H9 (cell line): ENCODE measurements at regions not wholly inside any gene's neighbourhood (a gene's known extent, or its start where the extent isn't known, plus 50 kb on each side); places are given as distances from the start of the nearest gene placed in this dataset.

Experiments used
- DNase-seq: peaks from one replicate; pipeline ENCODE4 v3.0.0-alpha.2; 2017
- H2AFZ ChIP-seq: one replicate; pipeline ENCODE4 v1.6.1; 2013; ENCODE audit warnings: mild to moderate bottlenecking, low read length, control low read depth, moderate library complexity
- H2AK5ac ChIP-seq: 2 replicates; pipeline ENCODE4 v1.6.1; 2013; ENCODE audit warnings: low read length, control low read depth, mixed read lengths; ENCODE audit not compliant: insufficient read length
- H2BK120ac ChIP-seq: one replicate; pipeline ENCODE4 v1.6.1; 2013; ENCODE audit warnings: low read depth, mild to moderate bottlenecking, low read length, control low read depth, inconsistent platforms; ENCODE audit not compliant: poor library complexity, severe bottlenecking
- H2BK12ac ChIP-seq: 2 replicates; pipeline ENCODE4 v1.6.1; 2013; ENCODE audit warnings: low read length, control low read depth, mixed read lengths, low read depth; ENCODE audit not compliant: insufficient read length
- H2BK15ac ChIP-seq: 2 replicates; pipeline ENCODE4 v1.6.1; 2013; ENCODE audit warnings: low read depth, low read length, control low read depth
- H2BK20ac ChIP-seq: one replicate; pipeline ENCODE4 v1.6.1; 2013; ENCODE audit warnings: low read depth, mild to moderate bottlenecking, low read length, control low read depth, inconsistent platforms; ENCODE audit not compliant: poor library complexity, severe bottlenecking
- H2BK5ac ChIP-seq: 2 replicates; pipeline ENCODE4 v1.6.1; 2013; ENCODE audit warnings: low read length, control low read depth, mixed read lengths; ENCODE audit not compliant: insufficient read length
- H3K14ac ChIP-seq: 2 replicates; pipeline ENCODE4 v1.6.1; 2013; ENCODE audit warnings: low read length, control low read depth; ENCODE audit not compliant: insufficient read depth
- H3K18ac ChIP-seq: 2 replicates; pipeline ENCODE4 v1.6.1; 2013; ENCODE audit warnings: low read depth, mild to moderate bottlenecking, mixed read lengths, low read length, control low read depth; ENCODE audit not compliant: insufficient read length
- H3K23ac ChIP-seq: 2 replicates; pipeline ENCODE4 v1.6.1; 2013; ENCODE audit warnings: low read length, control low read depth, mixed read lengths, low read depth; ENCODE audit not compliant: insufficient read length
- H3K23me2 ChIP-seq: 2 replicates; pipeline ENCODE4 v1.6.1; 2013; ENCODE audit warnings: low read depth, mild to moderate bottlenecking, mixed read lengths, low read length, control low read depth; ENCODE audit not compliant: insufficient read length, poor library complexity, severe bottlenecking
- H3K27ac ChIP-seq: 2 replicates; pipeline ENCODE4 v1.5.1; 2013; ENCODE audit warnings: low read length, control low read depth, mixed read lengths, low read depth; ENCODE audit not compliant: insufficient read length
- H3K27me3 ChIP-seq: 2 replicates; pipeline ENCODE4 v1.6.1; 2013; ENCODE audit warnings: low read length, control low read depth, inconsistent platforms; ENCODE audit not compliant: insufficient read depth
- H3K4ac ChIP-seq: 2 replicates; pipeline ENCODE4 v1.6.1; 2013; ENCODE audit warnings: low read depth, mild to moderate bottlenecking, control low read depth, inconsistent platforms, low read length, moderate library complexity
- H3K4me1 ChIP-seq: 2 replicates; pipeline ENCODE4 v1.6.1; 2013; ENCODE audit warnings: low read length, control low read depth, inconsistent platforms; ENCODE audit not compliant: insufficient read depth
- H3K4me2 ChIP-seq: 2 replicates; pipeline ENCODE4 v1.6.1; 2013; ENCODE audit warnings: low read length, control low read depth, mixed read lengths; ENCODE audit not compliant: insufficient read length, insufficient read depth
- H3K56ac ChIP-seq: 2 replicates; pipeline ENCODE4 v1.6.1; 2013; ENCODE audit warnings: low read depth, mild to moderate bottlenecking, mixed read lengths, low read length, control low read depth; ENCODE audit not compliant: insufficient read length
- H3K79me1 ChIP-seq: 2 replicates; pipeline ENCODE4 v1.6.1; 2013; ENCODE audit warnings: low read depth, mild to moderate bottlenecking, moderate library complexity, low read length, control low read depth, inconsistent platforms; ENCODE audit not compliant: insufficient read depth, poor library complexity, severe bottlenecking
- H3K79me2 ChIP-seq: 2 replicates; pipeline ENCODE4 v1.6.1; 2013; ENCODE audit warnings: low read length, control low read depth, inconsistent platforms; ENCODE audit not compliant: insufficient read depth
- H3K9ac ChIP-seq: 2 replicates; pipeline ENCODE4 v1.6.1; 2013; ENCODE audit warnings: low read length, control low read depth, mixed read lengths; ENCODE audit not compliant: insufficient read length; ENCODE audit errors: extremely low read depth
- H3K9me3 ChIP-seq: one replicate; pipeline ENCODE4 v1.6.1; 2013; ENCODE audit warnings: low read depth, low read length, inconsistent platforms; ENCODE audit not compliant: control insufficient read depth
- H3T11ph ChIP-seq: one replicate; pipeline ENCODE4 v1.6.1; 2013; ENCODE audit warnings: mild to moderate bottlenecking, low read length, control low read depth, inconsistent platforms
- H4K20me1 ChIP-seq: one replicate; pipeline ENCODE4 v1.6.1; 2013; ENCODE audit not compliant: control insufficient read depth, insufficient read length, insufficient read depth
- H4K5ac ChIP-seq: 2 replicates; pipeline ENCODE4 v1.6.1; 2013; ENCODE audit warnings: low read depth, mild to moderate bottlenecking, mixed read lengths, low read length, control low read depth; ENCODE audit not compliant: insufficient read length
- H4K8ac ChIP-seq: replicated peaks from 2 replicates; pipeline ENCODE4 v1.6.1; 2013; ENCODE audit warnings: low read length, control low read depth, mixed read lengths, low read depth; ENCODE audit not compliant: insufficient read length
- H4K91ac ChIP-seq: 2 replicates; pipeline ENCODE4 v1.6.1; 2013; ENCODE audit warnings: low read depth, mild to moderate bottlenecking, moderate library complexity, mixed read lengths, low read length, control low read depth; ENCODE audit not compliant: insufficient read length
- H3K27ac Mint-ChIP-seq, 3 experiments: 2 replicates in 2 of 3; 3 replicates in 1 of 3; pipeline ENCODE4 v1.8.0; 2020 to 2021; ENCODE audit warnings: mixed read lengths in 3 of 3, mild to moderate bottlenecking in 1 of 3, moderate library complexity in 1 of 3
- H3K27me3 Mint-ChIP-seq: 2 replicates; pipeline ENCODE4 v1.8.0; 2021; ENCODE audit warnings: low read depth, mild to moderate bottlenecking, moderate library complexity, mixed read lengths
- H3K36me3 Mint-ChIP-seq, 3 experiments: 2 replicates in 2 of 3; 3 replicates in 1 of 3; pipeline ENCODE4 v1.8.0; 2020 to 2021; ENCODE audit warnings: low read depth in 3 of 3, mixed read lengths in 3 of 3; ENCODE audit not compliant: insufficient read depth in 1 of 3
- H3K4me1 Mint-ChIP-seq, 2 experiments: 2 replicates each; pipeline ENCODE4 v1.8.0; 2020; ENCODE audit warnings: mixed read lengths in 2 of 2
- H3K4me3 Mint-ChIP-seq, 2 experiments: 2 replicates in 1 of 2; 3 replicates in 1 of 2; pipeline ENCODE4 v1.8.0; 2020 to 2021; ENCODE audit warnings: mild to moderate bottlenecking in 2 of 2, mixed read lengths in 2 of 2, moderate library complexity in 1 of 2
- H3K9me3 Mint-ChIP-seq, 2 experiments: 2 replicates in 1 of 2; 3 replicates in 1 of 2; pipeline ENCODE4 v1.8.0; 2020; ENCODE audit warnings: mild to moderate bottlenecking in 2 of 2, mixed read lengths in 2 of 2, moderate library complexity in 1 of 2
- CTCF ChIP-seq: fragments of 200-600 bp; sonication (generic); conservative IDR thresholded peaks from 3 replicates; pipeline ENCODE4 v1.8.0; 2021; ENCODE audit warnings: antibody characterized with exemption, mild to moderate bottlenecking
- WGBS: extraction: QIAGEN DNeasy Blood & Tissue Kit; methylation state at CpG from one replicate; pipeline ENCODE4 v1.1.7; 2013; ENCODE audit warnings: missing lambda C conversion rate, low lambda C conversion rate, mixed read lengths; ENCODE audit not compliant: insufficient read length; ENCODE audit errors: extremely low coverage; 5-methylcytosine and 5-hydroxymethylcytosine counted together

DNA sequence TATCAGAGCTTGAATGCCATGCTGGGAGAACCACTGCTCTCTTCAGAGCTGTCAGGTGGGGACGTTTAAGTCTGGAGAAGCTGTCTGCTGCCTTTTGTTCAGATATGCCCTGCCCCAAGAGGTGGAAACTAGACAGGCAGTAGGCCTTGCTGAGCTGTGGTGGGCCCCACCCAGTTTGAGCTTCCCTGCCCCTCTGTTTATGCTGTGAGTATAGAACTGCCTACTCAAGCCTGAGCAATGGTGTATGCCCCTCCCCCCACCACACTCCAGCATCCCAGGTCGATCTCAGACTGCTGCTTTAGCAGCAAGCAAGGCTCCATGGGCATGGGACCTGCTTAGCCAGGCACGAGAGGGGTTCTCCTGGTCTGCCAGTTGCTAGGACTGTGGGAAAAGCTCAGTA lies 362.3 kb downstream of the FAM170A start:
- Histone ChIP-seq H3K23ac (no peak overlapping the region), H2AFZ (no peak overlapping the region), H3K9ac (no peak overlapping the region), H2AK5ac (no peak overlapping the region), H3K4me2 (no peak overlapping the region), H2BK20ac (no peak overlapping the region), H3K27ac (no peak overlapping the region), H4K20me1 (no peaks in the 10 kb centered on the region), H3K9me3 (peaks cover 4% of the 10 kb centered on the region), H3K27me3 (no peaks in the 10 kb centered on the region), H2BK5ac (no peak overlapping the region), H4K91ac (no peak overlapping the region), H3K4me1 (no peaks in the 10 kb centered on the region; the same call in 1 of the 2 replicates), H3K79me2 (no peaks in the 10 kb centered on the region), H3K14ac (no peak overlapping the region), H3K56ac (no peak overlapping the region), H2BK120ac (no peak overlapping the region), H4K5ac (no peak overlapping the region), H3K4ac (no peak overlapping the region), H2BK15ac (no peak overlapping the region), H3K79me1 (no peaks in the 10 kb centered on the region), H3K18ac (no peak overlapping the region), H2BK12ac (no peak overlapping the region), H3K23me2 (no peaks in the 10 kb centered on the region), H4K8ac (no peak overlapping the region), H3T11ph (no peak overlapping the region)
- 0 out of 4 replicates have a peak, but pooled peaks cover 3 to 7% of the 10 kb centered on the region in 2 experiments for H3K4me1 Mint-ChIP-seq
- no CpG with 5 or more reads among the region's 3 CpGs for WGBS
- H3K4me3 Mint-ChIP-seq = no peak overlapping the region
- H3K9me3 Mint-ChIP-seq = peaks cover 26 to 35% of the 10 kb centered on the region in 2 experiments
- no peak overlapping the region for H3K27ac Mint-ChIP-seq
- peaks cover 16 to 32% (median 17%) of the 10 kb centered on the region in 3 experiments for H3K36me3 Mint-ChIP-seq
- peaks cover 2% of the 10 kb centered on the region for H3K27me3 Mint-ChIP-seq
- DNase-seq = no peak
- TF ChIP-seq CTCF = no peak
